ENCODE measurements at regions not wholly inside any gene's neighbourhood (a gene's known extent, or its start where the extent isn't known, plus 50 kb on each side); places are given as distances from the start of the nearest gene placed in this dataset.

- no peak overlapping the region for H3K14ac ChIP-seq (ENCODE audit: insufficient read length)
- H2AK5ac ChIP-seq (ENCODE audit: low read depth, low read length), result no peak overlapping the region
- DNase-seq (ENCODE audit: low read depth in 1 of 2, low spot score in 2 of 2) (no peak), FAIRE-seq (no peak)
- H3K4me3 ChIP-seq (ENCODE audit: extremely low read depth in 1 of 4, insufficient read depth in 2 of 4, low read depth in 3 of 4, low read length in 4 of 4), result no peak overlapping the region
- no peak for TF ChIP-seq CHD2 (IDR thresholded peaks at IDR 0.05; ENCODE audit: low read length)
- no peak for TF ChIP-seq KDM5A (IDR thresholded peaks at IDR 0.05; ENCODE audit: low read length)
- TF ChIP-seq, protein P1, sequence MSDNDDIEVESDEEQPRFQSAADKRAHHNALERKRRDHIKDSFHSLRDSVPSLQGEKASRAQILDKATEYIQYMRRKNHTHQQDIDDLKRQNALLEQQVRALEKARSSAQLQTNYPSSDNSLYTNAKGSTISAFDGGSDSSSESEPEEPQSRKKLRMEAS (IDR thresholded peaks at IDR 0.05), result no peak
- no peak for TF ChIP-seq SP4 (IDR thresholded peaks at IDR 0.05; ENCODE audit: low read length)
- no peak for TF ChIP-seq RFX5 (IDR thresholded peaks at IDR 0.05; ENCODE audit: borderline replicate concordance, low read depth, low read length)
- TF ChIP-seq POLR2A (IDR thresholded peaks at IDR 0.05; ENCODE audit: control extremely low read depth in 1 of 2, low read depth in 2 of 2, low read length in 2 of 2), result no peak
- no peak for TF ChIP-seq SIRT6 (IDR thresholded peaks at IDR 0.05; ENCODE audit: low read length)
- no peak for TF ChIP-seq TBP (IDR thresholded peaks at IDR 0.05; ENCODE audit: low read depth, low read length)
- no peak for TF ChIP-seq SIN3A (conservative IDR thresholded peaks at IDR 0.05 in 1 of 2, IDR thresholded peaks at IDR 0.05 in 1 of 2; ENCODE audit: low read depth in 1 of 2, low read length in 2 of 2)
- no peak for TF ChIP-seq EP300 (IDR thresholded peaks at IDR 0.05; ENCODE audit: borderline replicate concordance in 1 of 2, low read depth in 2 of 2, low read length in 2 of 2)
- no peak for TF ChIP-seq JUND (IDR thresholded peaks at IDR 0.05; ENCODE audit: low read length)
- TF ChIP-seq TAF7 (optimal IDR thresholded peaks at IDR 0.05; ENCODE audit: borderline replicate concordance, low read depth, low read length), result no peak
- no peak for TF ChIP-seq CBX8 (IDR thresholded peaks at IDR 0.05; ENCODE audit: borderline replicate concordance, low read depth, low read length)
- H3K4me2 ChIP-seq (ENCODE audit: insufficient read depth in 1 of 2, low read depth in 2 of 2, low read length in 2 of 2), result no peak overlapping the region
- POLR2A ChIA-PET (ENCODE audit: partially characterized antibody), result interaction anchor here (1.0 kb wide), 1 partner anchor 10 kb away, joined by 3 read pairs; no protein-coding TSS in a partner anchor
- H3K9me3 ChIP-seq (ENCODE audit: insufficient read depth in 2 of 2, low read depth in 1 of 2, low read length in 1 of 2), result no peaks in the 10 kb centered on the region
- no peaks in the 10 kb centered on the region for H3K36me3 ChIP-seq (ENCODE audit: control insufficient read depth in 2 of 4, insufficient read depth in 4 of 4, low read length in 3 of 4)
- peaks cover 0 to 1% (median 0%) of the 10 kb centered on the region in 4 experiments; a peak in 2 of 7 replicates for H3K27me3 ChIP-seq (replicated peaks in 1 of 4; ENCODE audit: control insufficient read depth in 3 of 4, extremely low read depth in 1 of 4, insufficient read depth in 3 of 4, low read length in 3 of 4)
- H2BK120ac ChIP-seq (replicated peaks; ENCODE audit: low read depth, low read length), result no peak overlapping the region
- no peak overlapping the region for H3K18ac ChIP-seq (ENCODE audit: extremely low read depth, low read length)
- no peak overlapping the region for H3K27ac ChIP-seq (ENCODE audit: low read depth, low read length)
- CTCF ChIA-PET (ENCODE audit: partially characterized antibody), result interaction anchor here (0.8 to 4.1 kb wide), 5 partner anchors 16 to 157 kb away, joined by 3 to 31 read pairs (median 6); no protein-coding TSS in a partner anchor
- H4K8ac ChIP-seq (ENCODE audit: extremely low read depth, insufficient read depth, low read length), result no peak overlapping the region
- no peak overlapping the region for H3K4ac ChIP-seq (replicated peaks; ENCODE audit: insufficient read length, low read depth, low read length)
- no peak overlapping the region for H3K23ac ChIP-seq (ENCODE audit: insufficient read length)
- H2BK12ac ChIP-seq (ENCODE audit: low read depth, low read length), result no peak overlapping the region
- no peak overlapping the region for H4K91ac ChIP-seq (replicated peaks; ENCODE audit: insufficient read length, low read length)
- H3K79me2 ChIP-seq (ENCODE audit: control insufficient read depth in 1 of 2, insufficient read depth in 2 of 2, low read length in 2 of 2), result no peaks in the 10 kb centered on the region
- H3K4me1 ChIP-seq (replicated peaks in 1 of 4; ENCODE audit: control insufficient read depth in 3 of 4, insufficient read depth in 4 of 4, low read length in 3 of 4), result peaks cover 0 to 2% (median 0%) of the 10 kb centered on the region in 4 experiments; a peak in 2 of 7 replicates
- no peak overlapping the region for H2AFZ ChIP-seq (ENCODE audit: low read length)
- WGBS, 2 experiments (ENCODE audit: extremely low coverage in 1 of 2, insufficient coverage in 1 of 2, insufficient read length in 1 of 2, insufficient replicate concordance in 2 of 2, low coverage in 1 of 2, low lambda C conversion rate in 2 of 2, missing lambda C conversion rate in 1 of 2), result 87% methylated on average over 2 of the region's 2 CpGs; no CpG with 5 or more reads in 1 of the 2 experiments
- no peak overlapping the region for H3K56ac ChIP-seq (replicated peaks; ENCODE audit: insufficient read length, low read depth, low read length)
- no peak overlapping the region for H2BK15ac ChIP-seq (ENCODE audit: low read length)
- no peaks in the 10 kb centered on the region for H3K79me1 ChIP-seq (ENCODE audit: low read depth, low read length)
- H3K23me2 ChIP-seq (ENCODE audit: low read depth, low read length), result no peaks in the 10 kb centered on the region
- H4K5ac ChIP-seq (ENCODE audit: insufficient read length, low read depth, low read length), result no peak overlapping the region
- H2BK5ac ChIP-seq (ENCODE audit: low read depth, low read length), result no peak overlapping the region
- no peak overlapping the region for H2BK20ac ChIP-seq (ENCODE audit: low read length)
- H4K20me1 ChIP-seq (replicated peaks in 1 of 2; ENCODE audit: control insufficient read depth in 1 of 2, insufficient read depth in 2 of 2, low read length in 2 of 2), result no peaks in the 10 kb centered on the region
- no peak overlapping the region for H3K9ac ChIP-seq (replicated peaks in 1 of 4; ENCODE audit: extremely low read depth in 1 of 4, low read depth in 3 of 4, low read length in 3 of 4)
These were observed 164.1 kb upstream of the IGSF21 start for GRCh38 chr1:17943506-17943905.
